ENCODE measurements at regions not wholly inside any gene's neighbourhood (a gene's known extent, or its start where the extent isn't known, plus 50 kb on each side); places are given as distances from the start of the nearest gene placed in this dataset.

DNA sequence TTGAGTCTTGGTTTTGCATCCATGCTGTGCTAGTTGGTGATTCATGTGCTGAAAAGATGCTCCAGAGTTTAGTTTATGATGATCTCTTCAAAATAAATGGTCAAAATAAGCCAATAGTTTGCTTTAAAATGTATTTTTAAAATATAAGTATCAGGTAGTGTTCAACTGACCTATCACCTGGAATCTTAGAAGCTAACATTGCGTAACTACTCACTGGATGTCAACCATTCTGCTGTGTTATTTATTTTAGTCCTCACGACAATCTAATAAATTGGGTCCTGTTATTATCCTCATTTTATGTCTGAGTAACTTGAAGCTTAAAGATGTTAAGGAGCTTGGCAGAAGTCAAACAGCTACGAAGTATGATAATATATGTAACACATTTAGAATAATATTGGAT lies 563.7 kb upstream of the MDFIC2 start:
- no peak for DNase-seq (ENCODE audit: low read depth)
- Histone ChIP-seq H3K27me3 (ENCODE audit: control insufficient read depth, insufficient read depth, low read length) (no peaks in the 10 kb centered on the region), H3K4me3 (ENCODE audit: low read depth, low read length) (no peak overlapping the region), H3K36me3 (ENCODE audit: control insufficient read depth, insufficient read depth, low read length) (no peaks in the 10 kb centered on the region)
- TF ChIP-seq CTCF (IDR thresholded peaks at IDR 0.05; ENCODE audit: insufficient read depth, low read length, poor library complexity, severe bottlenecking): no peak

DNA sequence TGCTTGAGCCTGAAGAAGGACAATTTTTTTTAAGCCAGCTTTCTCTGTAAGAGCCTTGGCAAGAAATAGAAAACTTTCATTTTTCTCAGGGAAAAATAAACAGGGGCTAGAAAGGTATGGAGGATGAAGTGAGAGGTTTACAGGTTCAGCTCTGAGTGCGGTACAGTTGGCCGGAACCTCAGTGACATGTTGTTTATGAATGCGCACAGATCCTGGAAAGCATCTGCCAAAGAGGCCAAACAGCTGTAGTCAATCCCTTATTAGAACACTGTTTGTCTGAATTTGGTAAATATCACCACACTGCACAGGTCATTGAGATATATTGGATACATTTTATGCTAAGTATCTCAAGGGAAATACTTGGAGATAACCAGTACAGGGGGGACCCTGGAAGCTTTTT lies 561.8 kb upstream of the MDFIC2 start:
- Histone ChIP-seq H3K36me3 (ENCODE audit: control insufficient read depth, insufficient read depth, low read length) (no peaks in the 10 kb centered on the region), H3K27me3 (ENCODE audit: control insufficient read depth, insufficient read depth, low read length) (no peaks in the 10 kb centered on the region), H3K4me3 (ENCODE audit: low read depth, low read length) (no peak overlapping the region)
- DNase-seq (ENCODE audit: low read depth): no peak
- no peak for TF ChIP-seq CTCF (IDR thresholded peaks at IDR 0.05; ENCODE audit: insufficient read depth, low read length, poor library complexity, severe bottlenecking)

- TF ChIP-seq CTCF (IDR thresholded peaks at IDR 0.05; ENCODE audit: insufficient read depth, low read length, poor library complexity, severe bottlenecking): no peak
Observed at GRCh38 chr3:70873686-70874085, 561.2 kb upstream of the MDFIC2 start.

DNA sequence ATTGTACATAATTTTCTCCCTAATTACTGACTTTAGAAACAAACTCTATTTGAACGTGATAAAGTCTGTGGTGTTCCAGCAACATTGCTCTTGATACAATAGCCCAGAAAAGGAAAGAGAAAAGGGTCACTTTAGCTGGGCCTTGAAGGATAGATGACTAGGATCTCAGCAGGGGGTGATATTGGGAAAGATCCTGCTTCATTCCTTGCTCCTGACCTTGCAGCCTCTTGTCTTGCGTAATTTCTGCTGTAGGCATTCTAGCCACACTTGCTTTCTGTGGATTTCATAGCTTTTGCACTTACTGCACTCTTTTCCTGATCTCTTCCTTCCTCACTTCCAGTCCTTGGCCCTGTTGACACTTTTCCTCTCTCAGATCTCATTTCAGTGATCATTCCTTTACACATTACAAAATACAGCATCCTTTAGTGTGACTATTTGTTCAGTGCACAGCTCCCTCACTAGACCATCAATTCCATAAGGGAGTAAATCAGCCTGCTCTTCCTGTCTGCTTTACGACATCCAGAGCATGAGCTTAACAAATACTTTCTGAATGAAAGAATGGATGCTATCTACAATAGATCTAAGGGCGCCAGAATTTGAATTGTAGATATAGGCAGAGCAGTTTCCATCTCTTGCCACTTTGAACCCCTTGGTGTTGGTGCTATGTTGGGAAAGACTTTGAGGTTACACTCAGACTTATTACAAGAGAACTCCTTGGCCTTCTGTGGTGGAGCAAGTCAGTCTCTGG lies 559.6 kb upstream of the MDFIC2 start:
- Histone ChIP-seq H3K4me3 (ENCODE audit: low read depth, low read length) (no peak overlapping the region), H3K27me3 (ENCODE audit: control insufficient read depth, insufficient read depth, low read length) (no peaks in the 10 kb centered on the region), H3K36me3 (ENCODE audit: control insufficient read depth, insufficient read depth, low read length) (no peaks in the 10 kb centered on the region)
- peak; percentile 38 for DNase-seq (ENCODE audit: low read depth)
- TF ChIP-seq CTCF (IDR thresholded peaks at IDR 0.05; ENCODE audit: insufficient read depth, low read length, poor library complexity, severe bottlenecking): no peak

More at GRCh38 chr3:70873686-70874085, 561.2 kb upstream of the MDFIC2 start:
- Histone ChIP-seq H3K4me3 (ENCODE audit: low read depth, low read length) (no peak overlapping the region), H3K36me3 (ENCODE audit: control insufficient read depth, insufficient read depth, low read length) (no peaks in the 10 kb centered on the region), H3K27me3 (ENCODE audit: control insufficient read depth, insufficient read depth, low read length) (no peaks in the 10 kb centered on the region)
- no peak for DNase-seq (ENCODE audit: low read depth)

DNA sequence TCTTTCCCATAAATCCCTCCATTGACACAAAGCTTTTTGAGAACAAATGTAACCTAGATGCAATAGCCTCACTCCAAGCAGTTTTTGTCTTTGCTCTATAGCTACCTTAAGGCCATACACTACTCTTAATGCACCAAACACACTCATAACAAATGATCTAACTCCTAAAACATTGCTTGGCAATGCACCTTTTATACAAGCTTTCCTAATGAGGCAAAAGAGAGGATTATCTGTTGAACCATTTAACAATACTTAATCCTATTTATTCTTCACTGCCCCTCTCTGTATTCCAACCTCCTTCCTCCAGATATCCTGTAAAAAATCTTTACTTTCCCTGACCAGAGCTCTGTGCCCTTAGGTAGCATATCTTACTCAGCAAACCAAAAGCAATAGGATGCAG lies 558.1 kb upstream of the MDFIC2 start:
- Histone ChIP-seq H3K36me3 (ENCODE audit: control insufficient read depth, insufficient read depth, low read length) (no peaks in the 10 kb centered on the region), H3K27me3 (ENCODE audit: control insufficient read depth, insufficient read depth, low read length) (no peaks in the 10 kb centered on the region), H3K4me3 (ENCODE audit: low read depth, low read length) (no peak overlapping the region)
- DNase-seq (ENCODE audit: low read depth): no peak
- no peak for TF ChIP-seq CTCF (IDR thresholded peaks at IDR 0.05; ENCODE audit: insufficient read depth, low read length, poor library complexity, severe bottlenecking)

DNA sequence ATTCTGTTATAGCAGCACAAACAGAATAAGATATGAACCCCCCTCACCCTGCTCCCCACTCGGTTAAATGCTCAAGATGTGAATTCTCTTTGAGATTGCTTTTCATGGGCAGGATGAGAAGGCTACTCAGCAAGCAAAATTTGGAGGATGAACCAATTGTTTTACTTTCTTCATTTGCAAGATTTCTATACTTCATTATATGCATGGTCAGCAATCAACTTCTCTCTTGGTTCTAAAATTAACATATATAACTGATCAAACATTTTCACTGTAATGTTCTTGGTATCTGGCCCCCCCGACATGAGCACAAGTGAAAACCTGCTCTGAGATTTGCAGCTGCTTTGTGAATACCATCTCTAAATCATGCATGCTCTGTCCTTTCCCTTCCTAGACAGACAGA lies 556.1 kb upstream of the MDFIC2 start:
- DNase-seq (ENCODE audit: low read depth): no peak
- H3K4me3 ChIP-seq (ENCODE audit: low read depth, low read length): no peak overlapping the region
- no peaks in the 10 kb centered on the region for H3K27me3 ChIP-seq (ENCODE audit: control insufficient read depth, insufficient read depth, low read length)
- H3K36me3 ChIP-seq (ENCODE audit: control insufficient read depth, insufficient read depth, low read length): no peaks in the 10 kb centered on the region
- TF ChIP-seq CTCF (IDR thresholded peaks at IDR 0.05; ENCODE audit: insufficient read depth, low read length, poor library complexity, severe bottlenecking): no peak
